ENCODE measurements at regions not wholly inside any gene's neighbourhood (a gene's known extent, or its start where the extent isn't known, plus 50 kb on each side); places are given as distances from the start of the nearest gene placed in this dataset.
"Not testable (repeated sequence)": the region's sequence is repeated elsewhere in the genome, so short reads cannot be mapped to it uniquely, and the experiment has no call there.

DNA sequence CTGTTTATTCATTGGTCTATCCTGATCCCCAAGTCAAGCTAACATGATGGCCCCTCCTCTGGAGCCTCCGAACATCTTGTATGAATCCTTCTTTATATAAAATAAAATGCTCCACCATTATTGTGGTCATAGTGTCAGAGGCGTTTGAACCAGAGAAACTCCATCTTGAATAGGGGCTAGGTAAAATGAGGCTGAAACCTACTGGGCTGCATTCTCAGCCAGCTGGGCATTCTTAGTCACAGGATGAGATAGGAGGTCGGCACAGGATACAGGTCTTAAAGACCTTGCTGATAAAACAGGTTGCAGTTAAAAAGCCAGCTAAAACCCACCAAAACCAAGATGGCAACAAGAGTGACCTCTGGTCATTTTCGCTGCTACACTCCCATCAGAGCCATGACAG is 905.8 kb upstream of the AUTS2 start:
- H3K27ac ChIP-seq (ENCODE audit: low read length) = no peak overlapping the region
- no peaks in the 10 kb centered on the region; the same call in 1 of the 2 replicates for H3K27me3 ChIP-seq (ENCODE audit: control insufficient read depth, insufficient read depth, low read length)
- no peak for DNase-seq (ENCODE audit: low read depth, low spot score)
- peaks cover 12% of the 10 kb centered on the region for H3K9me3 ChIP-seq (ENCODE audit: control insufficient read depth, insufficient read depth, low read length)
- no peaks in the 10 kb centered on the region for H3K4me1 ChIP-seq (ENCODE audit: control insufficient read depth, insufficient read depth, low read length)
- no peaks in the 10 kb centered on the region for H3K36me3 ChIP-seq (ENCODE audit: control insufficient read depth, insufficient read depth, low read length)
- no CpG with 5 or more reads among the region's 4 CpGs for WGBS (ENCODE audit: insufficient coverage, insufficient read length)
- H3K4me3 ChIP-seq (ENCODE audit: low read length) = no peak overlapping the region

DNA sequence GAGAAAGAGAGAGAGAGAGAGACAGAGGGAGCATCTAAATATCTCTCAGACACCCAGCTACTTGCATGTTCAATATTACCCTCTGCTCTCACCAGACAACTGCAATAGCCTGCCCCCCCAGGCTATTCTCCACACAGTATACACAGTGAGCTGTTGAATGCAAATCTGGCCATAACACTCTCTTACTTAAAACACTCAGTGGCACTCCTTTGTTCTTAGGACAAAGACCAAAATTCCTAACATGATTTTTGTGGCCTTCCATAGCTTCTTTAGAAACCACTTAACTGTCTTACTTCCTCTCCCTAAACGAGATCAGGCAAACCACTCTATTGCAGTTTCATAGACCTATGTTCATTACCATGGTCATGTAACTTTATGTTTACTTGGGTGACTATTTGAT is 903.6 kb upstream of the AUTS2 start:
- H3K27ac ChIP-seq (ENCODE audit: low read length) = no peak overlapping the region

DNA sequence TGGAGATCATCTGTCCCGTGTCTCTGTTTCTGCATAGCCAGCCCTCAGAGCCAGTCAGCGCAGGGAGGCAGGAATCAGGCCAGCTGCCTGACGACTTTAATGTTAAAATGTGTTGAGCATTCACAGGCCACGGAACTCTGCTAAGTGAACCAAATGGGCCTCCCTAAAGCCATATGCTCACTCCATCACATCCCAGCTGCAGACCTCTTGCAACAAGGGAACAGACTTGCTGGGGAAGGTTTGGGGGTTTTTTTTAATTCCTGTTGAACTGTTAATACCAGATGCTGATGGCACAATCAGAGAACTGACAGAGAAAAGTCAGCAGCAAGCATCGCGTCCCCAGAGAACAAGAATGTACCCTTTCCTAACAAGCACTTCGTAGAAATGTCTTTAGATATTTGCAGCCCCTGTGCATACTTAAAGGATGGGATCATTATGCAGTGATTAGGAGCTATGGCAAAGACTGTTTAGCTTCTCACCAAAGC is 900.4 kb upstream of the AUTS2 start:
- H3K9me3 ChIP-seq (ENCODE audit: control insufficient read depth, insufficient read depth, low read length) = peaks cover 11% of the 10 kb centered on the region
- H3K36me3 ChIP-seq (ENCODE audit: control insufficient read depth, insufficient read depth, low read length) = no peaks in the 10 kb centered on the region
- H3K27ac ChIP-seq (ENCODE audit: low read length) = no peak overlapping the region
- no peaks in the 10 kb centered on the region for H3K27me3 ChIP-seq (ENCODE audit: control insufficient read depth, insufficient read depth, low read length)
- DNase-seq (ENCODE audit: low read depth, low spot score) = no peak
- H3K4me1 ChIP-seq (ENCODE audit: control insufficient read depth, insufficient read depth, low read length) = no peaks in the 10 kb centered on the region
- WGBS (ENCODE audit: insufficient coverage, insufficient read length) = no CpG with 5 or more reads among the region's 7 CpGs
- H3K4me3 ChIP-seq (ENCODE audit: low read length) = no peak overlapping the region

More for the DNA sequence above, 903.6 kb upstream of the AUTS2 start:
- H3K27me3 ChIP-seq (ENCODE audit: control insufficient read depth, insufficient read depth, low read length) = no peaks in the 10 kb centered on the region
- H3K36me3 ChIP-seq (ENCODE audit: control insufficient read depth, insufficient read depth, low read length) = no peaks in the 10 kb centered on the region
- DNase-seq (ENCODE audit: low read depth, low spot score) = no peak
- WGBS (ENCODE audit: insufficient coverage, insufficient read length) = no CpG with 5 or more reads among the region's 1 CpG
- H3K4me1 ChIP-seq (ENCODE audit: control insufficient read depth, insufficient read depth, low read length) = no peaks in the 10 kb centered on the region
- H3K9me3 ChIP-seq (ENCODE audit: control insufficient read depth, insufficient read depth, low read length) = peaks cover 14% of the 10 kb centered on the region
- H3K4me3 ChIP-seq (ENCODE audit: low read length) = no peak overlapping the region

DNA sequence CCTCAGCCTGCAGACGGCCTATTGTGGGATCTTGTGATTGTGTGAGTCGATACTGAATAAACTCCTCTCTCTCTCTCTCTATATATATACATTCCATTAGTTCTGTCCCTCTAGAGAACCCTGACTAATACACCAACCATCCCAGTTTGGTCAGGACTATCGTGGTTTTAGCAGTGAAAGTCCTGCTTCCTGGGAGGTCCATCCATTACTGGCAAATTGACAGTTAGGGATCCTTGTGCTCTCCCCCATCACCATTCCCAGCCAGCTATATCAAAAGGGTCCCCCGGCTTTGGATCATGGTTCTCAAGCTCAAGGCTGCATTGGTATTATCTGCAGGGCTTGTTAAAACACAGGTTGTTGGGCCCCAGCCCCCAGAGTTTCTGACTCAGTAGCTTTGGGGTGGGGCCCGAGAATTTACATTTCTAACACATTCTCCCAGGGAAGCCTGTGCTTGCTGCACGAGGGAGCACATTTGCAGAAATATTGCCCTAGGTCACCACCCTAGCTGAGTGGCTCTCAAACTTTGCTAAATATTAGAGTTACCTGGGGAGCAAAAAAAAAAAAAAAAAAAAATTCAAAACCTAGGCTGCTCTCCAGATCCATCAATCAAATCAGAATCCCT is 899.1 kb upstream of the AUTS2 start:
- Histone ChIP-seq H3K36me3 (ENCODE audit: control insufficient read depth, insufficient read depth, low read length) (no peaks in the 10 kb centered on the region), H3K27ac (ENCODE audit: low read length) (no peak overlapping the region), H3K9me3 (ENCODE audit: control insufficient read depth, insufficient read depth, low read length) (peaks cover 15% of the 10 kb centered on the region), H3K4me1 (ENCODE audit: control insufficient read depth, insufficient read depth, low read length) (no peaks in the 10 kb centered on the region), H3K27me3 (ENCODE audit: control insufficient read depth, insufficient read depth, low read length) (no peaks in the 10 kb centered on the region), H3K4me3 (ENCODE audit: low read length) (no peak overlapping the region)
- no peak for DNase-seq (ENCODE audit: low read depth, low spot score)
- no CpG with 5 or more reads among the region's 6 CpGs for WGBS (ENCODE audit: insufficient coverage, insufficient read length)

DNA sequence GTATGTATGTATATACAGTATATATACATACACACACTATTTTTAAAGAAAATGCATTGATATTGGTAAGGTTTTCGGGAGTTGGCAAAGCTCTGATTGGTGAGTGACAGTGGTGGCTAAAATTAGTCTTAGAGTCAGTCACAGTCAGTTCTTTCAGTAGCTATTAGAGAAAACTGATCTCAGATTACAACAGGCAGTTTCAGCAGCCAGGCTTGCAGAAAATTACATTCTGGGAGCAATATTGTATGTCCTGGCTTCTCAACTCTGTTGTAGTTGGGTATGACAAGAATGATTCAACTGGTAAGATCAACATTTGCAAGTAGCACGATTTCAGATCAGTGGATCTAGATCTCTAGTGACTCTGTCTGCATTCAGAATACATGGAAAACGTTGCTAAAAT is 897.9 kb upstream of the AUTS2 start:
- H3K4me3 ChIP-seq (ENCODE audit: low read length) = no peak overlapping the region
- no peaks in the 10 kb centered on the region for H3K36me3 ChIP-seq (ENCODE audit: control insufficient read depth, insufficient read depth, low read length)
- H3K27ac ChIP-seq (ENCODE audit: low read length) = no peak overlapping the region
- H3K4me1 ChIP-seq (ENCODE audit: control insufficient read depth, insufficient read depth, low read length) = no peaks in the 10 kb centered on the region
- WGBS (ENCODE audit: insufficient coverage, insufficient read length) = no CpG with 5 or more reads among the region's 3 CpGs
- no peaks in the 10 kb centered on the region; the same call in 1 of the 2 replicates for H3K27me3 ChIP-seq (ENCODE audit: control insufficient read depth, insufficient read depth, low read length)
- H3K9me3 ChIP-seq (ENCODE audit: control insufficient read depth, insufficient read depth, low read length) = peaks cover 15% of the 10 kb centered on the region
- DNase-seq (ENCODE audit: low read depth, low spot score) = no peak

DNA sequence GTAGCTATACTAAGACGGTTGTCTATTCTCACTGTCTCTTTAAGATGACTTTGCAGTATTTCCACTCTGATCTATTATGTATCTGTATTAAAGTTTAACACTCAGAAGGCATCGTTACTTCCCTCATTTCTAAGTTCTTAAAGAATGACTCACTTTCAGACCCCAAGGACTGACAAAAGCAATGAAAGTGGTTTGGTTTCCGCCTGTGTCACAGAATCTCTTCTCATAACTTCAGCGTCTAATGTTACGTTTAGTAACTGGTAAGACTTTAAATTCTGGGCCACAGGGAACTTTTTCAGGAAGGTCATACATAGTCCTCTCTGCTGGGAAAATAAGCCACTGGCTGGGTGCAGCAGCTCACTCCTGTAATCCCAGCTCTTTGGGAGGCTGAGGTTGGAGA is 892.0 kb upstream of the AUTS2 start:
- Histone ChIP-seq H3K27ac (ENCODE audit: low read length) (no peak overlapping the region), H3K4me3 (ENCODE audit: low read length) (no peak overlapping the region)

DNA sequence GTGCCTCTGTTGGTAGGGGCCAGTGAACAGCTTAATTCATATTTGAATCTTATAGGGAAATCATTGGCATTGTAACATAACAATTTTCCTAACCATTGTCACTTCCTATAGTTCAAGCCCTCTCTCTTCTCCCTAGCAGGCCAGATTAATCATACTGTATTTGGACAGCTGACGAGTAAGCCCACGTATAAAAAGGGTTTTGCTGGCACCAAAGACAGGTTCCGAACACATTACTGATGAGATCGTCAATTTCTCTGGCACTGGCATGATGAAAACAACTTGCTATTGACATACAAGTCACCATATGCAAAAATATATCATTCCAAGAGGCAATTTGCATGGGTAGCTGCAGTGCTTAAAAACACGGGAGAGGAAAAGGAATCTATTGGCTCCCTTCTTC is 891.1 kb upstream of the AUTS2 start:
- WGBS (ENCODE audit: insufficient coverage, insufficient read length) = no CpG with 5 or more reads among the region's 5 CpGs
- Histone ChIP-seq H3K36me3 (ENCODE audit: control insufficient read depth, insufficient read depth, low read length) (no peaks in the 10 kb centered on the region), H3K4me3 (ENCODE audit: low read length) (no peak overlapping the region), H3K27me3 (ENCODE audit: control insufficient read depth, insufficient read depth, low read length) (no peaks in the 10 kb centered on the region; the same call in 1 of the 2 replicates), H3K4me1 (ENCODE audit: control insufficient read depth, insufficient read depth, low read length) (no peaks in the 10 kb centered on the region), H3K27ac (ENCODE audit: low read length) (no peak overlapping the region), H3K9me3 (ENCODE audit: control insufficient read depth, insufficient read depth, low read length) (peaks cover 11% of the 10 kb centered on the region)
- no peak for DNase-seq (ENCODE audit: low read depth, low spot score)

More for the DNA sequence above, 892.0 kb upstream of the AUTS2 start:
- H3K9me3 ChIP-seq (ENCODE audit: control insufficient read depth, insufficient read depth, low read length) = peaks cover 13% of the 10 kb centered on the region
- WGBS (ENCODE audit: insufficient coverage, insufficient read length) = no CpG with 5 or more reads among the region's 5 CpGs
- H3K27me3 ChIP-seq (ENCODE audit: control insufficient read depth, insufficient read depth, low read length) = no peaks in the 10 kb centered on the region; the same call in 1 of the 2 replicates
- H3K36me3 ChIP-seq (ENCODE audit: control insufficient read depth, insufficient read depth, low read length) = no peaks in the 10 kb centered on the region
- no peak for DNase-seq (ENCODE audit: low read depth, low spot score)
- no peaks in the 10 kb centered on the region for H3K4me1 ChIP-seq (ENCODE audit: control insufficient read depth, insufficient read depth, low read length)

DNA sequence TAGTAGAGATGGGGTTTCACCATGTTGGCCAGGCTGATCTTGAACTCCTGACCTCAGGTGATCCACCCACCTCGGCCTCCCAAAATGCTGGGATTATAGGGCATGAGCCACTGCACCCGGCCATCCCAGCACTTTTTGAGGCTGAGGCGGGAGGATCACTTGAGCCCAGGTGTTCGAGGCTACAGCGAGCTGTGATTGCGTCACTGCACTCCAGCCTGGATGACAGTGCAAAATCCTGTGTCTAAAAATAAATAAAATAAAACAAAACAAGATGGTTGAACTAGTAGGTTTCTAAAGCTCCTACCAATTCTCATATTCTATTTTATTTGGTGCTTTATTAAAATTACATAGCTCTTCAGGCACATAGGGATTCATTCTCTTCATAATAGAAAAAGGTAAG is 890.3 kb upstream of the AUTS2 start:
- Histone ChIP-seq H3K27me3 (ENCODE audit: control insufficient read depth, insufficient read depth, low read length) (no peaks in the 10 kb centered on the region; the same call in 1 of the 2 replicates), H3K36me3 (ENCODE audit: control insufficient read depth, insufficient read depth, low read length) (no peaks in the 10 kb centered on the region), H3K27ac (ENCODE audit: low read length) (no peak overlapping the region), H3K4me1 (ENCODE audit: control insufficient read depth, insufficient read depth, low read length) (no peaks in the 10 kb centered on the region), H3K9me3 (ENCODE audit: control insufficient read depth, insufficient read depth, low read length) (peaks cover 11% of the 10 kb centered on the region), H3K4me3 (ENCODE audit: low read length) (no peak overlapping the region)
- no CpG with 5 or more reads among the region's 6 CpGs for WGBS (ENCODE audit: insufficient coverage, insufficient read length)
- no peak for DNase-seq (ENCODE audit: low read depth, low spot score)

DNA sequence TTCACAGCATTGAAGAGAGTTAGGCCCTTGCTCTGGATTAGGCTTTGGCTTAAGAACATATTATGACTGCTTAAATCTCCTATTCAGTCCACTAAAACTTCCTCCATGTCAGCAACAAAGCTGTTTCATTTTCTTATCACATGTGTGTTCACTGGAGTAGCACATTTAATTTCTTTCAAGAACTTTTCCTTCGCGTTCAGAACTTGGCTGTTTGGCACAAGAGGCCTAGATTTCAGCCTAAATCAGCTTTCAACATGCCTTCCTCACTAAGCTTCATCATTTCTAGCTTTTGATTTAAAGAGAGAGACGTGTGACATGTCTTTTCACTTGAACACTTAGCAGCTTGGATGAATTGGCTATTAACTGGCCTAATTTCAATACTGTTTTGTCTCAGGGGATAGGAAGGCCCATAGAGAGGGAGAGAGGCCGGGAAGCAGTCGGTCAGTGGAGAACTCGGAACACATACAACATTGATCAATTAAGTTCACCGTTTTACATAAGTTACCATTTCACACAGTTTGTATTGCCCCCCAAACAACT is 885.2 kb upstream of the AUTS2 start:
- Histone ChIP-seq H3K27ac (ENCODE audit: low read length) (no peak overlapping the region), H3K27me3 (ENCODE audit: control insufficient read depth, insufficient read depth, low read length) (no peaks in the 10 kb centered on the region), H3K9me3 (ENCODE audit: control insufficient read depth, insufficient read depth, low read length) (peaks cover 13% of the 10 kb centered on the region), H3K4me1 (ENCODE audit: control insufficient read depth, insufficient read depth, low read length) (no peaks in the 10 kb centered on the region), H3K36me3 (ENCODE audit: control insufficient read depth, insufficient read depth, low read length) (no peaks in the 10 kb centered on the region), H3K4me3 (ENCODE audit: low read length) (no peak overlapping the region)
- no CpG with 5 or more reads among the region's 7 CpGs for whole genome bisulfite sequencing (ENCODE audit: insufficient coverage, insufficient read length)
- DNase-seq (ENCODE audit: low read depth, low spot score) = no peak

DNA sequence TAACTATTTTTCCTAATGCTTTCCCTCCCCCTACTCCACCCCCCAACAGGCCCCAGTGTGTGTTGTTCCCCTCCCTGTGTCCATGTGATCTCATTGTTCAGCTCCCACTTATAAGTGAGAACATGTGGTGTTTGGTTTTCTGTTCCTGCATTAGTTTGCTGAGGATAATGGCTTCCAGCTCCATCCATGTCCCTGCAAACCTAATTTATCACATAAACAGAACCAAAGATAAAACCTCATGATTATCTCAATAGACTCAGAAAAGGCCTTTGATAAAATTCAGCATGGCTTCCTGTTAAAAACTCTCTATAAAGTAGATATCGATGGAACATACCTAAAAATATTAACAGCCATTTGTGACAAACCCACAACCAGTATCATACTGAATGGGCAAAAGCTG is 884.1 kb upstream of the AUTS2 start:
- not testable (repeated sequence) for DNase-seq (ENCODE audit: low read depth, low spot score); H3K27me3 ChIP-seq (ENCODE audit: control insufficient read depth, insufficient read depth, low read length); H3K36me3 ChIP-seq (ENCODE audit: control insufficient read depth, insufficient read depth, low read length); H3K4me3 ChIP-seq (ENCODE audit: low read length); H3K27ac ChIP-seq (ENCODE audit: low read length); H3K4me1 ChIP-seq (ENCODE audit: control insufficient read depth, insufficient read depth, low read length)
- WGBS (ENCODE audit: insufficient coverage, insufficient read length) = no CpG with 5 or more reads among the region's 1 CpG
- peaks cover 11% of the 10 kb centered on the region for H3K9me3 ChIP-seq (ENCODE audit: control insufficient read depth, insufficient read depth, low read length)

DNA sequence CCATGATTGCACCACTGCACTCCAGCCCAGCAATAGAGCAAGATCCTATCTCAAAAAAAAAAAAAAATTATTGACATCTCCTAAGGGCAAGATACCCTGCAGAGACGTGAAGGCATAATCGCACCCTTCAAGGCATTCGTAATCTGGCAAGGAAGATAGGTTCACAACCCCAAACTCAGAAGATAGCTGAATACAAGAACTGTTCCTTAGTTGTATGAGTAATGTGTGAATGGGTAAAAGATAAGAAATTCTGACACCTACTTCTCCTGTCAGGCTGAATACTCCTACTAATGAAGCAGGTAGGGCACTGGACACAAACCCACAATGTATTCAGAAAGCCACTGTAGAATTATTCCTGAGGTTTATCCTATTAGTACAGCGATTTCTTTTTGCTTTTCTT is 882.4 kb upstream of the AUTS2 start:
- no peaks in the 10 kb centered on the region for H3K36me3 ChIP-seq (ENCODE audit: control insufficient read depth, insufficient read depth, low read length)
- no peak for DNase-seq (ENCODE audit: low read depth, low spot score)
- H3K27me3 ChIP-seq (ENCODE audit: control insufficient read depth, insufficient read depth, low read length) = no peaks in the 10 kb centered on the region
- WGBS (ENCODE audit: insufficient coverage, insufficient read length) = no CpG with 5 or more reads among the region's 4 CpGs
- no peak overlapping the region for H3K4me3 ChIP-seq (ENCODE audit: low read length)
- peaks cover 12% of the 10 kb centered on the region for H3K9me3 ChIP-seq (ENCODE audit: control insufficient read depth, insufficient read depth, low read length)
- no peak overlapping the region for H3K27ac ChIP-seq (ENCODE audit: low read length)
- no peaks in the 10 kb centered on the region for H3K4me1 ChIP-seq (ENCODE audit: control insufficient read depth, insufficient read depth, low read length)

All from iPS DF 6.9 (cell line).